ENCODE measurements at regions not wholly inside any gene's neighbourhood (a gene's known extent, or its start where the extent isn't known, plus 50 kb on each side); places are given as distances from the start of the nearest gene placed in this dataset.

- Histone ChIP-seq H3K4me3 (replicated peaks in 1 of 2; ENCODE audit: low read depth in 1 of 2, low read length in 2 of 2) (no peak overlapping the region), H4K20me1 (ENCODE audit: insufficient read depth) (no peaks in the 10 kb centered on the region), H2AFZ (ENCODE audit: low read depth, low read length, poor library complexity, severe bottlenecking) (no peak overlapping the region), H3K9me2 (ENCODE audit: insufficient read depth) (no peaks in the 10 kb centered on the region), H3K79me2 (ENCODE audit: insufficient read depth, low read length) (no peaks in the 10 kb centered on the region), H3K9ac (ENCODE audit: low read length) (no peak overlapping the region), H3K9me3 (ENCODE audit: control insufficient read depth in 1 of 2, insufficient read depth in 1 of 2, low read depth in 1 of 2, low read length in 2 of 2) (no peaks in the 10 kb centered on the region), H3K36me3 (ENCODE audit: control insufficient read depth in 1 of 2, insufficient read depth in 2 of 2, low read length in 2 of 2) (no peaks in the 10 kb centered on the region), H3K27ac (ENCODE audit: low read depth, low read length) (no peak overlapping the region), H3K4me2 (ENCODE audit: low read length) (no peak overlapping the region), H3K27me3 (ENCODE audit: insufficient read depth, low read length) (no peaks in the 10 kb centered on the region), H3K4me1 (ENCODE audit: control insufficient read depth in 1 of 2, insufficient read depth in 2 of 2, low read length in 2 of 2) (no peaks in the 10 kb centered on the region)
- no peak for DNase-seq (ENCODE audit: low read depth, low spot score)
- BruUV-seq (replicated peaks), result no TSS peak
- ChIA-PET CTCF (no interaction called here), POLR2A (no interaction called here), RAD21 (ENCODE audit: low non-redundant PET in 1 of 2, low total read pairs in 2 of 2, uncharacterized antibody in 2 of 2, unreplicated experiment in 2 of 2) (no interaction called here)
- TF ChIP-seq RAD21 (IDR thresholded peaks at IDR 0.05; ENCODE audit: low read depth) (no peak), TCF7L2 (IDR thresholded peaks at IDR 0.05; ENCODE audit: borderline replicate concordance, extremely low read depth, insufficient read depth, insufficient read length) (no peak), ATF3 (IDR thresholded peaks at IDR 0.05) (no peak), ELF1 (IDR thresholded peaks at IDR 0.05; ENCODE audit: borderline replicate concordance, low read depth) (no peak), FOSL1 (IDR thresholded peaks at IDR 0.05; ENCODE audit: low read depth) (no peak), EZH2phosphoT487 (IDR thresholded peaks at IDR 0.05; ENCODE audit: borderline replicate concordance) (no peak), SP1 (IDR thresholded peaks at IDR 0.05; ENCODE audit: low read depth) (no peak), JUND (IDR thresholded peaks at IDR 0.05) (no peak), CTCF (IDR thresholded peaks at IDR 0.05 in 2 of 3, conservative IDR thresholded peaks at IDR 0.05 in 1 of 3; ENCODE audit: borderline replicate concordance in 1 of 3, insufficient read depth in 1 of 3, low read depth in 2 of 3, low read length in 2 of 3) (no peak), ZFX (IDR thresholded peaks at IDR 0.05) (no peak), YY1 (IDR thresholded peaks at IDR 0.05; ENCODE audit: extremely low read depth, insufficient replicate concordance, low read depth, low read length) (no peak), ZBTB33 (IDR thresholded peaks at IDR 0.05; ENCODE audit: extremely low read depth, insufficient replicate concordance, low read length) (no peak), CEBPB (IDR thresholded peaks at IDR 0.05; ENCODE audit: low read depth) (no peak), ZNF274 (IDR thresholded peaks at IDR 0.05; ENCODE audit: low read depth, low read length) (no peak), CBX3 (IDR thresholded peaks at IDR 0.05; ENCODE audit: low read depth) (no peak), EZH2 (IDR thresholded peaks at IDR 0.05) (no peak), POLR2A (IDR thresholded peaks at IDR 0.05; ENCODE audit: borderline replicate concordance, extremely low read depth, insufficient read depth, insufficient read length) (no peak), EGR1 (IDR thresholded peaks at IDR 0.05; ENCODE audit: low read depth) (no peak)
- TF ChIP-seq, protein P1, sequence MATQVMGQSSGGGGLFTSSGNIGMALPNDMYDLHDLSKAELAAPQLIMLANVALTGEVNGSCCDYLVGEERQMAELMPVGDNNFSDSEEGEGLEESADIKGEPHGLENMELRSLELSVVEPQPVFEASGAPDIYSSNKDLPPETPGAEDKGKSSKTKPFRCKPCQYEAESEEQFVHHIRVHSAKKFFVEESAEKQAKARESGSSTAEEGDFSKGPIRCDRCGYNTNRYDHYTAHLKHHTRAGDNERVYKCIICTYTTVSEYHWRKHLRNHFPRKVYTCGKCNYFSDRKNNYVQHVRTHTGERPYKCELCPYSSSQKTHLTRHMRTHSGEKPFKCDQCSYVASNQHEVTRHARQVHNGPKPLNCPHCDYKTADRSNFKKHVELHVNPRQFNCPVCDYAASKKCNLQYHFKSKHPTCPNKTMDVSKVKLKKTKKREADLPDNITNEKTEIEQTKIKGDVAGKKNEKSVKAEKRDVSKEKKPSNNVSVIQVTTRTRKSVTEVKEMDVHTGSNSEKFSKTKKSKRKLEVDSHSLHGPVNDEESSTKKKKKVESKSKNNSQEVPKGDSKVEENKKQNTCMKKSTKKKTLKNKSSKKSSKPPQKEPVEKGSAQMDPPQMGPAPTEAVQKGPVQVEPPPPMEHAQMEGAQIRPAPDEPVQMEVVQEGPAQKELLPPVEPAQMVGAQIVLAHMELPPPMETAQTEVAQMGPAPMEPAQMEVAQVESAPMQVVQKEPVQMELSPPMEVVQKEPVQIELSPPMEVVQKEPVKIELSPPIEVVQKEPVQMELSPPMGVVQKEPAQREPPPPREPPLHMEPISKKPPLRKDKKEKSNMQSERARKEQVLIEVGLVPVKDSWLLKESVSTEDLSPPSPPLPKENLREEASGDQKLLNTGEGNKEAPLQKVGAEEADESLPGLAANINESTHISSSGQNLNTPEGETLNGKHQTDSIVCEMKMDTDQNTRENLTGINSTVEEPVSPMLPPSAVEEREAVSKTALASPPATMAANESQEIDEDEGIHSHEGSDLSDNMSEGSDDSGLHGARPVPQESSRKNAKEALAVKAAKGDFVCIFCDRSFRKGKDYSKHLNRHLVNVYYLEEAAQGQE (IDR thresholded peaks at IDR 0.05; ENCODE audit: low read depth), result no peak
- ATAC-seq, result no peak
- intact Hi-C loops (cut with micrococcal nuclease), result no loop called here
Observed at GRCh38 chr5:42274913-42275312, 148.3 kb upstream of the GHR start.
